CD14-positive monocyte (primary cell): ENCODE measurements at regions not wholly inside any gene's neighbourhood (a gene's known extent, or its start where the extent isn't known, plus 50 kb on each side); places are given as distances from the start of the nearest gene placed in this dataset.
"Not testable (repeated sequence)": the region's sequence is repeated elsewhere in the genome, so short reads cannot be mapped to it uniquely, and the experiment has no call there.

Experiments
- DNase-seq, 3 donors: peaks; one replicate each; pipeline ENCODE4 v3.0.0-alpha.2; 2011 to 2022
- H2AFZ ChIP-seq: 2 replicates; pipeline ENCODE4 v1.6.0; 2012; ENCODE audit warnings: mild to moderate bottlenecking, low read depth, low read length, inconsistent platforms; ENCODE audit not compliant: insufficient read depth, poor library complexity, severe bottlenecking
- H3K27ac ChIP-seq, 2 donors: 1 replicate in 1 of 2; 2 replicates in 1 of 2; pipeline ENCODE4 v1.5.1; 2012 to 2013; ENCODE audit warnings: low read length in 2 of 2, control low read depth in 1 of 2, inconsistent platforms in 1 of 2, low read depth in 1 of 2, mild to moderate bottlenecking in 1 of 2
- H3K27me3 ChIP-seq, 2 donors: one replicate each; pipeline versions ENCODE4 v1.6.0 to v1.6.1; 2011 to 2013; ENCODE audit warnings: low read length in 2 of 2; ENCODE audit not compliant: control insufficient read depth in 2 of 2, insufficient read depth in 2 of 2
- H3K36me3 ChIP-seq, 2 donors: replicated peaks in 1 of 2; 1 replicate in 1 of 2; 2 replicates in 1 of 2; pipeline versions ENCODE4 v1.5.1 to v1.6.1; 2012 to 2013; ENCODE audit warnings: low read length in 2 of 2, control low read depth in 1 of 2, inconsistent platforms in 1 of 2, mild to moderate bottlenecking in 1 of 2; ENCODE audit not compliant: insufficient read depth in 2 of 2, control insufficient read depth in 1 of 2
- H3K4me1 ChIP-seq, 2 donors: 1 replicate in 1 of 2; 2 replicates in 1 of 2; pipeline versions ENCODE4 v1.5.1 to v1.6.1; 2012 to 2013; ENCODE audit warnings: low read length in 2 of 2, control low read depth in 1 of 2, inconsistent platforms in 1 of 2, mild to moderate bottlenecking in 1 of 2, moderate library complexity in 1 of 2; ENCODE audit not compliant: insufficient read depth in 2 of 2, control insufficient read depth in 1 of 2
- H3K4me2 ChIP-seq: replicated peaks from 2 replicates; pipeline ENCODE3; 2012; ENCODE audit warnings: low read length, moderate library complexity, mild to moderate bottlenecking; ENCODE audit not compliant: poor library complexity, severe bottlenecking; ENCODE audit errors: extremely low read depth
- H3K4me3 ChIP-seq, 3 experiments: fragments of 200-600 bp in 1 of 3; sonication (generic) in 1 of 3; replicated peaks in 1 of 3; 1 replicate in 2 of 3; 2 replicates in 1 of 3; pipeline ENCODE4 v1.5.1; 2011 to 2013; ENCODE audit warnings: low read length in 3 of 3, mild to moderate bottlenecking in 3 of 3, control low read depth in 2 of 3, low read depth in 2 of 3, inconsistent platforms in 1 of 3, moderate library complexity in 1 of 3
- H3K79me2 ChIP-seq: 2 replicates; pipeline ENCODE4 v1.6.0; 2012; ENCODE audit warnings: mild to moderate bottlenecking, control low read depth, inconsistent platforms, low read length, moderate library complexity; ENCODE audit not compliant: insufficient read depth
- H3K9ac ChIP-seq: 2 replicates; pipeline ENCODE4 v1.6.0; 2017; ENCODE audit warnings: low read length, mild to moderate bottlenecking; ENCODE audit not compliant: insufficient read depth, poor library complexity, severe bottlenecking
- H3K9me3 ChIP-seq, 2 donors: replicated peaks in 1 of 2; 1 replicate in 1 of 2; 2 replicates in 1 of 2; pipeline versions ENCODE4 v1.5.1 to v1.6.1; 2012 to 2013; ENCODE audit warnings: low read length in 2 of 2, control low read depth in 1 of 2; ENCODE audit not compliant: control insufficient read depth in 1 of 2, insufficient read depth in 1 of 2
- H4K20me1 ChIP-seq: 2 replicates; pipeline ENCODE4 v1.6.0; 2012; ENCODE audit warnings: mild to moderate bottlenecking, low read length, control low read depth, moderate library complexity; ENCODE audit not compliant: insufficient read depth
- H3K27ac Mint-ChIP-seq, 7 donors: one replicate each; pipeline ENCODE4 v1.8.0; 2020; ENCODE audit warnings: mild to moderate bottlenecking in 7 of 7, mixed read lengths in 7 of 7, moderate library complexity in 6 of 7, inconsistent platforms in 2 of 7
- H3K27me3 Mint-ChIP-seq, 3 donors: one replicate each; pipeline ENCODE4 v1.8.0; 2021 to 2022; ENCODE audit warnings: low read depth in 3 of 3, mild to moderate bottlenecking in 3 of 3, mixed read lengths in 3 of 3, moderate library complexity in 3 of 3, inconsistent platforms in 1 of 3
- H3K36me3 Mint-ChIP-seq, 2 donors: one replicate each; pipeline ENCODE4 v1.8.0; 2020; ENCODE audit warnings: mixed read lengths in 2 of 2, inconsistent platforms in 1 of 2, mild to moderate bottlenecking in 1 of 2
- H3K4me1 Mint-ChIP-seq: one replicate; pipeline ENCODE4 v1.8.0; 2020; ENCODE audit warnings: mild to moderate bottlenecking, mixed read lengths
- H3K4me3 Mint-ChIP-seq, 2 donors: one replicate each; pipeline ENCODE4 v1.8.0; 2020; ENCODE audit warnings: mild to moderate bottlenecking in 2 of 2, mixed read lengths in 2 of 2, moderate library complexity in 1 of 2
- H3K9me3 Mint-ChIP-seq, 7 donors: one replicate each; pipeline ENCODE4 v1.8.0; 2020 to 2022; ENCODE audit warnings: mixed read lengths in 7 of 7, mild to moderate bottlenecking in 6 of 7, moderate library complexity in 6 of 7, inconsistent platforms in 2 of 7
- WGBS: methylation state at CpG from one replicate; pipeline ENCODE4 v1.1.5; 2013; ENCODE audit warnings: missing lambda C conversion rate; ENCODE audit not compliant: insufficient coverage; 5-methylcytosine and 5-hydroxymethylcytosine counted together
- intact Hi-C, 2 donors: fragments of 100-400 bp; cut with micrococcal nuclease; formaldehyde crosslinking; loops; one replicate each; pipeline versions ENCODE4 v1.15.0 to v1.15.1; 2023
- TF ChIP-seq, protein P1 (sequence below): fragments of 200-600 bp; IDR thresholded peaks from one replicate; pipeline ENCODE4 v1.8.0; 2022; ENCODE audit warnings: antibody characterized with exemption, mild to moderate bottlenecking

DNA sequence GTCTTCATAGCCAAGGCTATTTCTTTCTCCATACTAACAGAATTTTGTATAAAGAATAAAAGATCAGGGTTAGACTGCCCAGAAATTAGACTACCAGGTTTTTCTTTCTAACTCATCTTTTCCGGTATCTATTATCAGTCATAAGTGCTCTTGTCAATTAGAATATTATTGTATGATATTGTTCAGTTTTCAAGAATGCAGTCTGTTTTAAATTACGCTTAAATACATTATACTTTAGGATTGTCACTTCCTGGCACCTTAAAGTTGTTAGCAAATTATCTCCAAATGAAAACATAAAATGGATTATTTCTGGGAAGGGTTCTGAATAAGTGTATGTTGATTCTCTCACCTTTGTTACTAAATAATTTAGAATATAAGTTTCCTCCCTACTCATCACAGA lies 497.2 kb downstream of the IGSF11 start:
- H4K20me1 ChIP-seq, result no peaks in the 10 kb centered on the region
- H3K27ac ChIP-seq, result no peak overlapping the region
- no peak overlapping the region for H3K4me2 ChIP-seq
- WGBS, result no CpG with 5 or more reads among the region's 2 CpGs
- no peak overlapping the region for H2AFZ ChIP-seq
- Mint-ChIP-seq H3K4me3 (no peak overlapping the region), H3K4me1 (no peaks in the 10 kb centered on the region), H3K27ac (no peak overlapping the region), H3K27me3 (no peaks in the 10 kb centered on the region), H3K9me3 (peaks cover 3 to 11% (median 5%) of the 10 kb centered on the region in 7 donors), H3K36me3 (no peaks in the 10 kb centered on the region)
- H3K36me3 ChIP-seq, result no peaks in the 10 kb centered on the region
- no peaks in the 10 kb centered on the region for H3K9me3 ChIP-seq
- TF ChIP-seq, protein P1, sequence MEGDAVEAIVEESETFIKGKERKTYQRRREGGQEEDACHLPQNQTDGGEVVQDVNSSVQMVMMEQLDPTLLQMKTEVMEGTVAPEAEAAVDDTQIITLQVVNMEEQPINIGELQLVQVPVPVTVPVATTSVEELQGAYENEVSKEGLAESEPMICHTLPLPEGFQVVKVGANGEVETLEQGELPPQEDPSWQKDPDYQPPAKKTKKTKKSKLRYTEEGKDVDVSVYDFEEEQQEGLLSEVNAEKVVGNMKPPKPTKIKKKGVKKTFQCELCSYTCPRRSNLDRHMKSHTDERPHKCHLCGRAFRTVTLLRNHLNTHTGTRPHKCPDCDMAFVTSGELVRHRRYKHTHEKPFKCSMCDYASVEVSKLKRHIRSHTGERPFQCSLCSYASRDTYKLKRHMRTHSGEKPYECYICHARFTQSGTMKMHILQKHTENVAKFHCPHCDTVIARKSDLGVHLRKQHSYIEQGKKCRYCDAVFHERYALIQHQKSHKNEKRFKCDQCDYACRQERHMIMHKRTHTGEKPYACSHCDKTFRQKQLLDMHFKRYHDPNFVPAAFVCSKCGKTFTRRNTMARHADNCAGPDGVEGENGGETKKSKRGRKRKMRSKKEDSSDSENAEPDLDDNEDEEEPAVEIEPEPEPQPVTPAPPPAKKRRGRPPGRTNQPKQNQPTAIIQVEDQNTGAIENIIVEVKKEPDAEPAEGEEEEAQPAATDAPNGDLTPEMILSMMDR, result no peak
- H3K4me3 ChIP-seq, result no peak overlapping the region
- no peaks in the 10 kb centered on the region for H3K27me3 ChIP-seq
- H3K9ac ChIP-seq, result no peak overlapping the region
- H3K79me2 ChIP-seq, result no peaks in the 10 kb centered on the region
- intact Hi-C loops, result no loop called here
- no peaks in the 10 kb centered on the region for H3K4me1 ChIP-seq
- no peak for DNase-seq

DNA sequence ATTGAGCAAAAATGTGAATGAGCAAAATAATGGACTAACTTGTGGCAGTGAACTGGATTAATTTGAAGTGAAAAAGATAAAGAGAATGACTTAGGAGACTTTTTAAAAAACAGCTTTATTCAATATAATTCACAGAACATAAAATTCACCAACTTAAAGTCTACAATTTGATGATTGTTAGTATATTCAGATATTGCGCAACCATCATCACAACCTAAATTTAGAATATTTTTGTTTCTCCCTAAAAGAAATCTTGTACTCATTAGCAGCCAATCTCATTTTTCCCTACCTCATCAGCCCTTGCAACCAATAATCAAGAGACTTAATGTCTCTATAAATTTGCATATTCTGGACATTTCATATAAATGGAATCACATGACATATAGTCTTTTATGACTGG lies 496.5 kb downstream of the IGSF11 start:
- Histone ChIP-seq H3K4me2 (no peak overlapping the region), H3K4me1 (no peaks in the 10 kb centered on the region), H3K79me2 (no peaks in the 10 kb centered on the region), H4K20me1 (no peaks in the 10 kb centered on the region), H3K27me3 (no peaks in the 10 kb centered on the region), H3K9ac (no peak overlapping the region), H3K36me3 (no peaks in the 10 kb centered on the region), H3K4me3 (no peak overlapping the region), H3K27ac (no peak overlapping the region), H3K9me3 (no peaks in the 10 kb centered on the region), H2AFZ (no peak overlapping the region)
- no peak overlapping the region for H3K27ac Mint-ChIP-seq
- TF ChIP-seq, protein P1, result no peak
- no peak for DNase-seq
- intact Hi-C loops, result no loop called here
- no peaks in the 10 kb centered on the region for H3K36me3 Mint-ChIP-seq
- H3K4me3 Mint-ChIP-seq, result no peak overlapping the region
- H3K27me3 Mint-ChIP-seq, result no peaks in the 10 kb centered on the region
- no peaks in the 10 kb centered on the region for H3K4me1 Mint-ChIP-seq
- H3K9me3 Mint-ChIP-seq, result peaks cover 3 to 11% (median 5%) of the 10 kb centered on the region in 7 donors
- WGBS, result no CpG with 5 or more reads among the region's 1 CpG

DNA sequence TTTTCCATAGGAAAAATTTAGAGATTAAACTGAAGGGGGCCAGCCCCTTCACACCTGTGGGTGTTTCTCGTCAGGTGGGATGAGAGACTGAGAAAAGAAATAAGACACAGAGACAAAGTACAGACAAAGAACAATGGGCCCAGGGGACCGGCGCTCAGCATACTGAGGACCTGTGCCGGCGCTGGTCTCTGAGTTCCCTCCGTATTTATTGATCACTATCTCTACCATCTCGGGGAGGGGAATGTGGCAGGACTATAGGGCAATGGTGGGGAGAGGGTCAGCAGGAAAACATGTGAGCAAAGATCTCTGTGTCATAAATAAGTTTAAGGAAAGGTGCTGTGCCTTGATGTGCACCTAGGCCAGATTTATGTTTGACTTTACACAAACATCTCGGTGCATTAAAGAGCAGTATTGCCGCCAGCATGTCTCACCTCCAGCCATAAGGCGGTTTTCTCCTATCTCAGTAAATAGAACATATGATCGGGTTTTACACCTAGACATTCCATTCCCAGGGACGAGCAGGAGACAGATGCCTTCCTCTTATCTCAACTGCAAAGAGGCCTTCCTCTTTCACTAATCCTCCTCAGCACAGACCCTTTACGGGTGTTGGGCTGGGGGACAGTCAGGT lies 494.7 kb downstream of the IGSF11 start:
- H3K36me3 Mint-ChIP-seq, H3K9ac ChIP-seq, H3K27me3 ChIP-seq, H3K4me2 ChIP-seq, H3K4me3 Mint-ChIP-seq, DNase-seq, H2AFZ ChIP-seq, H3K27ac ChIP-seq, H3K9me3 ChIP-seq, intact Hi-C loops, H3K4me3 ChIP-seq, H3K27ac Mint-ChIP-seq, H3K27me3 Mint-ChIP-seq, H3K79me2 ChIP-seq, H3K4me1 Mint-ChIP-seq, H3K4me1 ChIP-seq, H4K20me1 ChIP-seq, H3K36me3 ChIP-seq: not testable (repeated sequence)
- H3K9me3 Mint-ChIP-seq, result peaks cover 3 to 12% (median 6%) of the 10 kb centered on the region in 7 donors
- WGBS, result 92% methylated on average over 4 of the region's 13 CpGs
